HCT116 (cell line): ENCODE measurements at regions not wholly inside any gene's neighbourhood (a gene's known extent, or its start where the extent isn't known, plus 50 kb on each side); places are given as distances from the start of the nearest gene placed in this dataset.

Source experiments
- ATAC-seq: fragments of 200-7000 bp; cut with Tn5 transposase; 2 replicates; pipeline ENCODE4 v1.9.1; 2020; ENCODE audit warnings: mild to moderate bottlenecking, moderate library complexity
- BruUV-seq: library from RNA; stranded (reverse); fragments of 400-500 nt; replicated peaks from 2 replicates; lab custom pipeline; 2021; lab: Mats Ljungman, UMichigan
- CTCF ChIA-PET: fragments of 300-600 bp; sonication (Branson Sonifier 250); formaldehyde crosslinking; loops from one replicate; lab custom pipeline; 2021; ENCODE audit warnings: antibody characterized with exemption; lab: Charles Lee
- POLR2A ChIA-PET: fragments of 300-600, 350-600 bp; sonication (Branson Sonifier 250); formaldehyde crosslinking; loops from one replicate; lab custom pipeline; 2021; ENCODE audit warnings: antibody characterized with exemption; lab: Charles Lee
- RAD21 ChIA-PET, 2 experiments: fragments of 300-600 bp; sonication (Branson Sonifier 250); formaldehyde crosslinking; loops; one replicate each; lab custom pipeline; 2023; ENCODE audit warnings: low total read pairs in 2 of 2; ENCODE audit not compliant: uncharacterized antibody in 2 of 2, unreplicated experiment in 2 of 2, low non-redundant PET in 1 of 2; lab: Charles Lee
- DNase-seq: peaks from one replicate; pipeline ENCODE4 v3.0.0-alpha.2; 2010; ENCODE audit warnings: low read depth, low spot score
- H2AFZ ChIP-seq: fragments of 200-600 bp; shearing (Covaris generic), sonication (generic); 2 replicates; pipeline ENCODE4 v1.6.1; 2017; ENCODE audit warnings: low read depth, mixed run types, mixed read lengths, antibody characterized with exemption, low read length; ENCODE audit not compliant: poor library complexity, severe bottlenecking
- H3K27ac ChIP-seq: 2 replicates; pipeline ENCODE4 v1.5.1; 2012; ENCODE audit warnings: low read depth, low read length
- H3K27me3 ChIP-seq: fragments of 200-600 bp; sonication (generic); 2 replicates; pipeline ENCODE4 v1.6.1; 2016; ENCODE audit warnings: mixed run types, low read length, mixed read lengths; ENCODE audit not compliant: insufficient read depth
- H3K36me3 ChIP-seq, 2 experiments: fragments of 200-500 bp in 1 of 2; fragments of 200-600 bp in 1 of 2; sonication (Bioruptor generic) in 1 of 2; sonication (generic) in 1 of 2; 2 replicates each; pipeline versions ENCODE4 v1.5.1 to v1.6.1; 2014 to 2016; ENCODE audit warnings: low read length in 2 of 2, inconsistent platforms in 1 of 2, mixed read lengths in 1 of 2, mixed run types in 1 of 2; ENCODE audit not compliant: insufficient read depth in 2 of 2, control insufficient read depth in 1 of 2
- H3K4me1 ChIP-seq, 2 experiments: fragments of 200-600 bp in 1 of 2; sonication (generic) in 1 of 2; 2 replicates each; pipeline versions ENCODE4 v1.5.1 to v1.6.1; 2012 to 2017; ENCODE audit warnings: low read length in 2 of 2, inconsistent platforms in 1 of 2, mild to moderate bottlenecking in 1 of 2, mixed read lengths in 1 of 2, mixed run types in 1 of 2, moderate library complexity in 1 of 2; ENCODE audit not compliant: insufficient read depth in 2 of 2, control insufficient read depth in 1 of 2
- H3K4me2 ChIP-seq: fragments of 200-600 bp; sonication (generic); 2 replicates; pipeline ENCODE4 v1.6.1; 2017; ENCODE audit warnings: mixed run types, low read length, mixed read lengths
- H3K4me3 ChIP-seq, 2 experiments: fragments of 200-600 bp in 1 of 2; sonication (generic) in 1 of 2; replicated peaks in 1 of 2; 2 replicates each; pipeline ENCODE4 v1.5.1; 2011 to 2016; ENCODE audit warnings: low read length in 2 of 2, control low read depth in 1 of 2, low read depth in 1 of 2, mild to moderate bottlenecking in 1 of 2, mixed read lengths in 1 of 2, mixed run types in 1 of 2
- H3K79me2 ChIP-seq: fragments of 200-600 bp; sonication (generic); 2 replicates; pipeline ENCODE4 v1.6.1; 2017; ENCODE audit warnings: mild to moderate bottlenecking, mixed run types, low read length, moderate library complexity, mixed read lengths; ENCODE audit not compliant: insufficient read depth
- H3K9ac ChIP-seq: fragments of 200-600 bp; sonication (generic); 2 replicates; pipeline ENCODE4 v1.6.1; 2016; ENCODE audit warnings: low read length, mixed read lengths
- H3K9me2 ChIP-seq: fragments of 200-600 bp; sonication (generic), shearing (Covaris generic); 2 replicates; pipeline ENCODE4 v1.6.1; 2017; ENCODE audit warnings: mixed run types, mild to moderate bottlenecking, moderate library complexity; ENCODE audit not compliant: insufficient read depth
- H3K9me3 ChIP-seq, 2 experiments: fragments of 200-500 bp in 1 of 2; fragments of 200-600 bp in 1 of 2; sonication (Bioruptor generic) in 1 of 2; sonication (generic) in 1 of 2; 2 replicates each; pipeline ENCODE4 v1.6.1; 2014 to 2017; ENCODE audit warnings: low read length in 2 of 2, mixed read lengths in 2 of 2, inconsistent platforms in 1 of 2, low read depth in 1 of 2, mild to moderate bottlenecking in 1 of 2, mixed run types in 1 of 2, moderate library complexity in 1 of 2; ENCODE audit not compliant: control insufficient read depth in 1 of 2, insufficient read depth in 1 of 2
- H4K20me1 ChIP-seq: fragments of 200-600 bp; sonication (generic), shearing (Covaris generic); 2 replicates; pipeline ENCODE4 v1.6.1; 2017; ENCODE audit warnings: mixed run types, mild to moderate bottlenecking, moderate library complexity; ENCODE audit not compliant: insufficient read depth
- ATF3 ChIP-seq: IDR thresholded peaks from 2 replicates; pipeline ENCODE4 v1.6.1; 2012
- CBX3 ChIP-seq: IDR thresholded peaks from 2 replicates; pipeline ENCODE4 v1.6.1; 2012; ENCODE audit warnings: low read depth
- EGR1 ChIP-seq: IDR thresholded peaks from 2 replicates; pipeline ENCODE4 v1.6.1; 2012; ENCODE audit warnings: low read depth
- ELF1 ChIP-seq: IDR thresholded peaks from 2 replicates; pipeline ENCODE4 v1.6.1; 2012; ENCODE audit warnings: low read depth, borderline replicate concordance
- EZH2phosphoT487 ChIP-seq: fragments of 200-600 bp; IDR thresholded peaks from 2 replicates; pipeline ENCODE4 v1.6.1; 2018; ENCODE audit warnings: antibody characterized with exemption, borderline replicate concordance
- MAX ChIP-seq: IDR thresholded peaks from 2 replicates; pipeline ENCODE4 v1.6.1; 2012
- RAD21 ChIP-seq: IDR thresholded peaks from 2 replicates; pipeline ENCODE4 v1.6.1; 2012; ENCODE audit warnings: low read depth, mild to moderate bottlenecking
- SIN3A ChIP-seq: IDR thresholded peaks from 2 replicates; pipeline ENCODE4 v1.6.1; 2012; ENCODE audit warnings: low read depth
- ZBTB33 ChIP-seq: IDR thresholded peaks from 2 replicates; pipeline ENCODE4 v1.6.1; 2011; ENCODE audit warnings: mild to moderate bottlenecking, low read length, moderate library complexity; ENCODE audit not compliant: insufficient replicate concordance; ENCODE audit errors: extremely low read depth
- ZFX ChIP-seq: fragments of 450-650 bp; IDR thresholded peaks from 2 replicates; pipeline ENCODE4 v1.6.1; 2017
- intact Hi-C: fragments of 100-400 bp; cut with micrococcal nuclease; formaldehyde crosslinking; loops from 2 replicates; pipeline ENCODE4 v1.10.0; 2022

GRCh38 chr2:217227794-217228193 is 367.9 kb upstream of the TNP1 start:
- CTCF ChIA-PET = no interaction called here
- Histone ChIP-seq H3K79me2 (no peaks in the 10 kb centered on the region), H3K4me2 (no peak overlapping the region), H3K9me3 (no peaks in the 10 kb centered on the region), H3K27ac (no peak overlapping the region), H2AFZ (no peak overlapping the region), H3K9ac (no peak overlapping the region), H3K9me2 (no peaks in the 10 kb centered on the region), H3K27me3 (peaks cover 3% of the 10 kb centered on the region; the same call in 1 of the 2 replicates), H3K4me1 (no peaks in the 10 kb centered on the region), H4K20me1 (no peaks in the 10 kb centered on the region), H3K36me3 (no peaks in the 10 kb centered on the region), H3K4me3 (no peak overlapping the region)
- TF ChIP-seq MAX (no peak), SIN3A (no peak), ATF3 (no peak), EGR1 (no peak), EZH2phosphoT487 (no peak), ZFX (no peak), RAD21 (no peak)
- ATAC-seq (no peak), DNase-seq (no peak)
- BruUV-seq = no TSS peak
- POLR2A ChIA-PET = no interaction called here
- intact Hi-C loops = no loop called here
- RAD21 ChIA-PET = no interaction called here

GRCh38 chr2:217225596-217225995 is 365.7 kb upstream of the TNP1 start:
- Histone ChIP-seq H3K4me3 (no peak overlapping the region), H3K27ac (no peak overlapping the region), H3K27me3 (peaks cover 4% of the 10 kb centered on the region; the same call in 1 of the 2 replicates), H3K79me2 (no peaks in the 10 kb centered on the region), H3K36me3 (no peaks in the 10 kb centered on the region), H3K9me2 (no peaks in the 10 kb centered on the region), H3K9ac (no peak overlapping the region), H2AFZ (no peak overlapping the region), H4K20me1 (no peaks in the 10 kb centered on the region), H3K4me1 (no peaks in the 10 kb centered on the region), H3K9me3 (no peaks in the 10 kb centered on the region), H3K4me2 (no peak overlapping the region)
- no TSS peak for BruUV-seq
- CTCF ChIA-PET = no interaction called here
- ATAC-seq (no peak), DNase-seq (no peak)
- intact Hi-C loops = no loop called here
- TF ChIP-seq ELF1 = no peak
- no peak for TF ChIP-seq ZFX
- TF ChIP-seq ZBTB33 = no peak
- no peak for TF ChIP-seq CBX3
- RAD21 ChIA-PET = no interaction called here
- POLR2A ChIA-PET = no interaction called here
